Loucy (cell line): ENCODE measurements at regions not wholly inside any gene's neighbourhood (a gene's known extent, or its start where the extent isn't known, plus 50 kb on each side); places are given as distances from the start of the nearest gene placed in this dataset.

ENCODE experiments used
- H2AFZ ChIP-seq: fragments of 200-600 bp; sonication (generic); 2 replicates; pipeline ENCODE4 v1.6.0; 2016; ENCODE audit warnings: antibody characterized with exemption, mild to moderate bottlenecking, low read length, moderate library complexity
- H3F3A ChIP-seq: fragments of 200-600 bp; 2 replicates; pipeline ENCODE4 v1.6.0; 2016; ENCODE audit warnings: antibody characterized with exemption, low read depth, mild to moderate bottlenecking
- H3K27me3 ChIP-seq: fragments of 200-600 bp; sonication (generic); 2 replicates; pipeline ENCODE4 v1.6.1; 2014; ENCODE audit warnings: low read length, mild to moderate bottlenecking; ENCODE audit not compliant: insufficient read depth, poor library complexity, severe bottlenecking
- H3K36me3 ChIP-seq: fragments of 200-600 bp; sonication (generic); 2 replicates; pipeline ENCODE4 v1.6.1; 2016; ENCODE audit warnings: low read length; ENCODE audit not compliant: insufficient read depth
- H3K4me1 ChIP-seq: fragments of 200-600 bp; sonication (generic); 2 replicates; pipeline ENCODE4 v1.5.1; 2014; ENCODE audit warnings: low read length, mild to moderate bottlenecking; ENCODE audit not compliant: insufficient read depth, poor library complexity, severe bottlenecking
- H3K4me2 ChIP-seq: fragments of 200-600 bp; sonication (generic); 2 replicates; pipeline ENCODE4 v1.6.0; 2014; ENCODE audit warnings: antibody characterized with exemption, low read length, low read depth, mild to moderate bottlenecking; ENCODE audit not compliant: poor library complexity, severe bottlenecking
- H3K4me3 ChIP-seq: fragments of 200-600 bp; sonication (generic); 2 replicates; pipeline ENCODE4 v1.5.1; 2014; ENCODE audit warnings: low read length, mild to moderate bottlenecking, mixed read lengths; ENCODE audit not compliant: poor library complexity, severe bottlenecking
- H3K79me2 ChIP-seq: fragments of 200-600 bp; sonication (generic); 2 replicates; pipeline ENCODE4 v1.6.1; 2014; ENCODE audit warnings: low read length; ENCODE audit not compliant: insufficient read depth
- H3K9ac ChIP-seq: fragments of 200-600 bp; sonication (generic); 2 replicates; pipeline ENCODE4 v1.6.0; 2014; ENCODE audit warnings: mild to moderate bottlenecking, low read depth, low read length, moderate library complexity; ENCODE audit not compliant: poor library complexity, severe bottlenecking
- H3K9me2 ChIP-seq: fragments of 200-600 bp; sonication (generic); replicated peaks from 2 replicates; pipeline ENCODE4 v1.6.1; 2016; ENCODE audit warnings: low read depth, low read length, mixed read lengths
- H3K9me3 ChIP-seq: fragments of 200-600 bp; sonication (generic); 2 replicates; pipeline ENCODE4 v1.6.1; 2014; ENCODE audit warnings: mild to moderate bottlenecking, antibody characterized with exemption, low read length, low read depth; ENCODE audit not compliant: insufficient read depth
- H4K20me1 ChIP-seq: fragments of 200-600 bp; sonication (generic); 2 replicates; pipeline ENCODE4 v1.6.0; 2014; ENCODE audit warnings: antibody characterized with exemption, low read length, mild to moderate bottlenecking; ENCODE audit not compliant: insufficient read depth, poor library complexity, severe bottlenecking
- EZH2phosphoT487 ChIP-seq: fragments of 200-600 bp; IDR thresholded peaks from 2 replicates; pipeline ENCODE4 v1.6.1; 2018; ENCODE audit warnings: antibody characterized with exemption, mild to moderate bottlenecking, moderate library complexity, borderline replicate concordance
- TF ChIP-seq, protein P1 (sequence below): fragments of 200-600 bp; sonication (generic); conservative IDR thresholded peaks from 2 replicates; pipeline ENCODE4 v1.5.1; 2014; ENCODE audit warnings: mild to moderate bottlenecking, antibody characterized with exemption, low read length

DNA sequence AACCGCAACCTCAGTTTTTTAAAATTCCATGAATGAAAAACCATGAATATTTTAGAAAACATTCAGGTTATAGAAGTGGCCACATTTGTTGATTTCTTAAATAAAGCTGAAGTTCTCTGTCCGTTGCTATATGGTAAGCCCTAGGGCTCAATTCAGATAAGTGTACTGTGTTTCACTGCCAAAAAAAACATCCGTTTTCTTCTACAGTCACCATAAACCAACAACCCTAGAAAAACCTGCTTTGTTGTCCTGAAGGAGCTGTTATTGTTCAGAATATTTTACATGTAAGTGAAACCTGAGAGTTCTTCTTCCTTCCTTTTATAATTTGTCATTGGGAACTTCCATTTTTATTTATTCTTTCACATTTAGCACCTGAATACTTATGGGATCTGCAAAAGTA is 274.1 kb downstream of the TFAP2A start:
- no peaks in the 10 kb centered on the region for H3K9me3 ChIP-seq

DNA sequence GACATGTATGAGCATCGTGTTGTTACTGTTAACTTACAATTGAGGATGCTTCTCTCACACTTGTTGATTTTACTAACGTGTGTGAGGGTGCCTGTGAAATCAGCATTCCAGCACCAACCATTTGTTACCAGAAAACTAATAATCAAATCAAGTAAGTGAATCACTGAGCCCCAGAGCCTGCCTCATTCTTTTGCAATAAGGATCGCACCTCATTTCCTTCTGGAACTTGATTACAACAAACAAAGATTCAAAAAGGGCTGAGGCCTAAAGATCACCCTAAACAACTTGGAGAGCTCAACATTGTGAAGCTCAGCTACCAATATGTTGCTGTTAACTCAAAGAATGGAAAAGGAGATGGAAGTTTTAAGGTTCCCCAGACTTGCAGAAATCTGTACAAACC is 274.7 kb downstream of the TFAP2A start:
- H3K9me3 ChIP-seq = no peaks in the 10 kb centered on the region
- H3K4me2 ChIP-seq = no peak overlapping the region
- H3K9ac ChIP-seq = no peak overlapping the region
- H2AFZ ChIP-seq = no peak overlapping the region
- H4K20me1 ChIP-seq = no peaks in the 10 kb centered on the region
- no peaks in the 10 kb centered on the region for H3K79me2 ChIP-seq
- no peaks in the 10 kb centered on the region for H3K9me2 ChIP-seq
- H3K36me3 ChIP-seq = no peaks in the 10 kb centered on the region
- no peaks in the 10 kb centered on the region for H3F3A ChIP-seq
- no peaks in the 10 kb centered on the region for H3K27me3 ChIP-seq
- H3K4me3 ChIP-seq = no peak overlapping the region
- TF ChIP-seq, protein P1, sequence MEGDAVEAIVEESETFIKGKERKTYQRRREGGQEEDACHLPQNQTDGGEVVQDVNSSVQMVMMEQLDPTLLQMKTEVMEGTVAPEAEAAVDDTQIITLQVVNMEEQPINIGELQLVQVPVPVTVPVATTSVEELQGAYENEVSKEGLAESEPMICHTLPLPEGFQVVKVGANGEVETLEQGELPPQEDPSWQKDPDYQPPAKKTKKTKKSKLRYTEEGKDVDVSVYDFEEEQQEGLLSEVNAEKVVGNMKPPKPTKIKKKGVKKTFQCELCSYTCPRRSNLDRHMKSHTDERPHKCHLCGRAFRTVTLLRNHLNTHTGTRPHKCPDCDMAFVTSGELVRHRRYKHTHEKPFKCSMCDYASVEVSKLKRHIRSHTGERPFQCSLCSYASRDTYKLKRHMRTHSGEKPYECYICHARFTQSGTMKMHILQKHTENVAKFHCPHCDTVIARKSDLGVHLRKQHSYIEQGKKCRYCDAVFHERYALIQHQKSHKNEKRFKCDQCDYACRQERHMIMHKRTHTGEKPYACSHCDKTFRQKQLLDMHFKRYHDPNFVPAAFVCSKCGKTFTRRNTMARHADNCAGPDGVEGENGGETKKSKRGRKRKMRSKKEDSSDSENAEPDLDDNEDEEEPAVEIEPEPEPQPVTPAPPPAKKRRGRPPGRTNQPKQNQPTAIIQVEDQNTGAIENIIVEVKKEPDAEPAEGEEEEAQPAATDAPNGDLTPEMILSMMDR = no peak
- no peak for TF ChIP-seq EZH2phosphoT487
- H3K4me1 ChIP-seq = no peaks in the 10 kb centered on the region

More for the DNA sequence above, 274.1 kb downstream of the TFAP2A start:
- no peak overlapping the region for H2AFZ ChIP-seq
- TF ChIP-seq, protein P1 = no peak
- TF ChIP-seq EZH2phosphoT487 = no peak
- no peaks in the 10 kb centered on the region for H4K20me1 ChIP-seq
- H3K4me3 ChIP-seq = no peak overlapping the region
- no peaks in the 10 kb centered on the region for H3K4me1 ChIP-seq
- H3K27me3 ChIP-seq = no peaks in the 10 kb centered on the region
- H3K9me2 ChIP-seq = no peaks in the 10 kb centered on the region
- no peak overlapping the region for H3K4me2 ChIP-seq
- H3K36me3 ChIP-seq = no peaks in the 10 kb centered on the region
- no peaks in the 10 kb centered on the region for H3F3A ChIP-seq
- H3K79me2 ChIP-seq = no peaks in the 10 kb centered on the region
- H3K9ac ChIP-seq = no peak overlapping the region

DNA sequence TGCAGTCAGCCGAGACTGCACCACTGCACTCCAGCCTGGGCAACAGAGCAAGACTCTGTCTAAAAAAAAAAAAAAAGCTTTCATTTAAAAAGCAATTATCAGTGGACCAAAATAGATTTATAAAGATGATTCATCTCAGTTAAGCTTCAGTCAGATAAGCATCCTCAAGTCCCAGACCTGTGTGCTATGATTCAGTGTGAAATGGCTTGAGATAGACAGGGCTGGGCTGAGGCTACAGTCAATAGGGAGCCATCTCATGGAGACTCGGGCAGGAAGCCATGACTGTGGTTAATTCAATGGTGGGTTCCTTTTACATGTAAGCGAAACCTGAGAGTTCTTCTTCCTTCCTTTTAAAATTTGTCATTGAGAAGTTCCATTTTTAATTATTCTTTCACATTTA is 276.0 kb downstream of the TFAP2A start:
- TF ChIP-seq, protein P1 = no peak
- no peak for TF ChIP-seq EZH2phosphoT487
- Histone ChIP-seq H4K20me1 (no peaks in the 10 kb centered on the region), H3K4me3 (no peak overlapping the region), H3K79me2 (no peaks in the 10 kb centered on the region), H3K9me3 (no peaks in the 10 kb centered on the region), H3K9me2 (no peaks in the 10 kb centered on the region), H3F3A (no peaks in the 10 kb centered on the region), H3K9ac (no peak overlapping the region), H3K4me1 (no peaks in the 10 kb centered on the region), H2AFZ (no peak overlapping the region), H3K27me3 (no peaks in the 10 kb centered on the region), H3K36me3 (no peaks in the 10 kb centered on the region), H3K4me2 (no peak overlapping the region)
